ENCODE measurements at regions not wholly inside any gene's neighbourhood (a gene's known extent, or its start where the extent isn't known, plus 50 kb on each side); places are given as distances from the start of the nearest gene placed in this dataset.

DNA sequence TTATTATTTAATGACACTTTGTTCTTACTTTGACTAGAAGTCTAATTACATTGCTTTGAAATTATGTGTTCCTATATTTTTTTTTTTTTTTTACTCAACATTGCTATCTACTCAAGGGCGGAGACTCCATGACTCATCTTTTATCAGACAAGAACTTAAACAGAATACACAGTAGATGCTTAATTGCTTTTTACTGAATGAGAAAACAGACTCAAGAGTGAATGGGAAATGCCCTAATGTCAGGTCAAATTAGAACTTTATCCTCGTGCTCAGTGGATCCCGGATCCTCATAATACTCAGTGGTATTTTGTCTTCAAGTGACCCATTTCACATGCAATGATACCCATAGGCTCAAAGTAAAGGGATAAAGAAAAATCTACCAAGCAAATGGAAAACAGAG lies 954.5 kb upstream of the IGFBP7 start:
- TF ChIP-seq, protein P1, sequence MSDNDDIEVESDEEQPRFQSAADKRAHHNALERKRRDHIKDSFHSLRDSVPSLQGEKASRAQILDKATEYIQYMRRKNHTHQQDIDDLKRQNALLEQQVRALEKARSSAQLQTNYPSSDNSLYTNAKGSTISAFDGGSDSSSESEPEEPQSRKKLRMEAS (IDR thresholded peaks at IDR 0.05; ENCODE audit: insufficient read depth, insufficient read length) = no peak
- TF ChIP-seq POLR2A (IDR thresholded peaks at IDR 0.05; ENCODE audit: low read depth, low read length) = no peak
- TF ChIP-seq, protein P2, sequence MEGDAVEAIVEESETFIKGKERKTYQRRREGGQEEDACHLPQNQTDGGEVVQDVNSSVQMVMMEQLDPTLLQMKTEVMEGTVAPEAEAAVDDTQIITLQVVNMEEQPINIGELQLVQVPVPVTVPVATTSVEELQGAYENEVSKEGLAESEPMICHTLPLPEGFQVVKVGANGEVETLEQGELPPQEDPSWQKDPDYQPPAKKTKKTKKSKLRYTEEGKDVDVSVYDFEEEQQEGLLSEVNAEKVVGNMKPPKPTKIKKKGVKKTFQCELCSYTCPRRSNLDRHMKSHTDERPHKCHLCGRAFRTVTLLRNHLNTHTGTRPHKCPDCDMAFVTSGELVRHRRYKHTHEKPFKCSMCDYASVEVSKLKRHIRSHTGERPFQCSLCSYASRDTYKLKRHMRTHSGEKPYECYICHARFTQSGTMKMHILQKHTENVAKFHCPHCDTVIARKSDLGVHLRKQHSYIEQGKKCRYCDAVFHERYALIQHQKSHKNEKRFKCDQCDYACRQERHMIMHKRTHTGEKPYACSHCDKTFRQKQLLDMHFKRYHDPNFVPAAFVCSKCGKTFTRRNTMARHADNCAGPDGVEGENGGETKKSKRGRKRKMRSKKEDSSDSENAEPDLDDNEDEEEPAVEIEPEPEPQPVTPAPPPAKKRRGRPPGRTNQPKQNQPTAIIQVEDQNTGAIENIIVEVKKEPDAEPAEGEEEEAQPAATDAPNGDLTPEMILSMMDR (IDR thresholded peaks at IDR 0.05; ENCODE audit: extremely low read depth in 1 of 2, insufficient read depth in 1 of 2, low read depth in 1 of 2, low read length in 2 of 2) = no peak

Measured in endothelial cell of umbilical vein (primary cell).